ENCODE measurements at regions not wholly inside any gene's neighbourhood (a gene's known extent, or its start where the extent isn't known, plus 50 kb on each side); places are given as distances from the start of the nearest gene placed in this dataset.

DNA sequence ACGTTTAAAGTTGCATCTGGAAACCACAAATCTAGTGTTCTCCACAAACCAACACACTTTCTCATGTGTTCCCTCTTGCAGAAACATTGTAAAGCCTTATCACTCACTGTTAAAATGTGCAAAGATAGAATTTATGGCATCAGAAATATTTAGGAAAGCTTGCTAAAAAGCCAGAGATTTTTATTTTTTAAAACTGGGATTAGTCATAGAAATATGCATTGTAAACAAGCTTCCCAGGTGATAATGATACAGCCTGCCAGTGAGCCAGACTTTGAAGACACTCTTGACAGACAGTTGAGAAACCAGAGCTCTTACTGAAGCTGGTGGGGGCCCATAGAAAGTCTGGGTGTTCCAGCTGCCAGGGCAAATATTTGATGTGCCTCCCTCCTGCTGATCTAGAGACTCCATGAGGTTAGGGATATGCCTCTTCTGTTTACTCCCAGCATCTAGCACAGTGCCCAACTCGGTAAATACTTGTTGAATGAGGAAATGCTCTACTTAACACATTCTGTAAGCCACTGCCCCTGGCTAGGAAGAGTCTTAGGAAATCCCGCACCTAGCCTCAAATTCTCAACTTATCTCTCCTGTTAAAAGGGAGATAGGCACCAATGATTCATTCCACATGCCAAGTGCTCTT lies 179.0 kb upstream of the RASGEF1B start:
- no peak overlapping the region for H3K14ac ChIP-seq (ENCODE audit: low read length in 2 of 2)
- no peak overlapping the region for H2AFZ ChIP-seq (ENCODE audit: low read depth, low read length)
- H3K4me2 ChIP-seq (ENCODE audit: low read length, poor library complexity, severe bottlenecking): no peak overlapping the region
- no peak overlapping the region for H2AK5ac ChIP-seq (ENCODE audit: low read length, severe bottlenecking)
- no peak overlapping the region for H2BK120ac ChIP-seq (ENCODE audit: low read depth, low read length)
- no peaks in the 10 kb centered on the region for H3K9me3 ChIP-seq (ENCODE audit: control insufficient read depth, low read length)
- WGBS: 55% methylated on average over 3 of the region's 3 CpGs
- no peak overlapping the region for H3K4me3 ChIP-seq (ENCODE audit: insufficient read depth in 1 of 2, low read depth in 1 of 2, low read length in 2 of 2)
- H3K79me1 ChIP-seq (replicated peaks; ENCODE audit: low read length, poor library complexity, severe bottlenecking): no peaks in the 10 kb centered on the region
- H3K4ac ChIP-seq (ENCODE audit: low read depth in 1 of 2, low read length in 2 of 2): no peak overlapping the region
- peaks cover 2% of the 10 kb centered on the region for H3K4me1 ChIP-seq (ENCODE audit: control insufficient read depth, insufficient read depth, low read depth, low read length)
- no peaks in the 10 kb centered on the region for H3K36me3 ChIP-seq (ENCODE audit: control insufficient read depth in 1 of 2, insufficient read depth in 2 of 2, low read depth in 1 of 2, low read length in 2 of 2)
- no peak overlapping the region for H3K18ac ChIP-seq (ENCODE audit: low read depth in 1 of 2, low read length in 2 of 2)
- DNase-seq: no peak
- H2BK5ac ChIP-seq (ENCODE audit: low read depth, low read length, poor library complexity, severe bottlenecking): no peak overlapping the region
- H3K27me3 ChIP-seq (ENCODE audit: control insufficient read depth in 1 of 2, insufficient read depth in 1 of 2, low read length in 2 of 2): peaks cover 0 to 19% of the 10 kb centered on the region in 2 experiments
- no peak overlapping the region for H3K9ac ChIP-seq (ENCODE audit: low read length)
- H3K23ac ChIP-seq (ENCODE audit: low read length in 2 of 2): no peak overlapping the region
- H2BK12ac ChIP-seq (ENCODE audit: low read length in 2 of 2): no peak overlapping the region
- no peak overlapping the region for H2BK15ac ChIP-seq (ENCODE audit: low read depth, poor library complexity, severe bottlenecking)
- H3K27ac ChIP-seq (ENCODE audit: low read length, poor library complexity, severe bottlenecking): no peak overlapping the region
- no peak overlapping the region for H4K8ac ChIP-seq (ENCODE audit: low read length)
- H4K91ac ChIP-seq (ENCODE audit: low read length): no peak overlapping the region

GRCh38 chr4:81648576-81649275 lies 177.0 kb upstream of the RASGEF1B start:
- H4K8ac ChIP-seq (ENCODE audit: low read length): no peak overlapping the region
- no peak overlapping the region for H3K4me2 ChIP-seq (ENCODE audit: low read length, poor library complexity, severe bottlenecking)
- peaks cover 4% of the 10 kb centered on the region for H3K9me3 ChIP-seq (ENCODE audit: control insufficient read depth, low read length)
- H2BK15ac ChIP-seq (ENCODE audit: low read depth, poor library complexity, severe bottlenecking): no peak overlapping the region
- no peak overlapping the region for H3K23ac ChIP-seq (ENCODE audit: low read length in 2 of 2)
- no peak for DNase-seq
- WGBS: 68% methylated on average over 3 of the region's 4 CpGs
- no peak overlapping the region for H3K4me3 ChIP-seq (ENCODE audit: insufficient read depth in 1 of 2, low read depth in 1 of 2, low read length in 2 of 2)
- no peak overlapping the region for H2AFZ ChIP-seq (ENCODE audit: low read depth, low read length)
- H3K27ac ChIP-seq (ENCODE audit: low read length, poor library complexity, severe bottlenecking): peak overlapping the region; percentile 21
- no peak overlapping the region for H2BK5ac ChIP-seq (ENCODE audit: low read depth, low read length, poor library complexity, severe bottlenecking)
- no peak overlapping the region for H3K14ac ChIP-seq (ENCODE audit: low read length in 2 of 2)
- H2AK5ac ChIP-seq (ENCODE audit: low read length, severe bottlenecking): no peak overlapping the region
- H3K27me3 ChIP-seq (ENCODE audit: control insufficient read depth in 1 of 2, insufficient read depth in 1 of 2, low read length in 2 of 2): peaks cover 0 to 22% of the 10 kb centered on the region in 2 experiments
- H3K4ac ChIP-seq (ENCODE audit: low read depth in 1 of 2, low read length in 2 of 2): no peak overlapping the region
- H2BK12ac ChIP-seq (ENCODE audit: low read length in 2 of 2): no peak overlapping the region
- H3K36me3 ChIP-seq (ENCODE audit: control insufficient read depth in 1 of 2, insufficient read depth in 2 of 2, low read depth in 1 of 2, low read length in 2 of 2): no peaks in the 10 kb centered on the region
- H3K79me1 ChIP-seq (replicated peaks; ENCODE audit: low read length, poor library complexity, severe bottlenecking): no peaks in the 10 kb centered on the region
- no peak overlapping the region for H4K91ac ChIP-seq (ENCODE audit: low read length)
- H2BK120ac ChIP-seq (ENCODE audit: low read depth, low read length): no peak overlapping the region
- no peak overlapping the region for H3K18ac ChIP-seq (ENCODE audit: low read depth in 1 of 2, low read length in 2 of 2)
- H3K9ac ChIP-seq (ENCODE audit: low read length): no peak overlapping the region
- H3K4me1 ChIP-seq (ENCODE audit: control insufficient read depth, insufficient read depth, low read depth, low read length): peaks cover 2% of the 10 kb centered on the region

DNA sequence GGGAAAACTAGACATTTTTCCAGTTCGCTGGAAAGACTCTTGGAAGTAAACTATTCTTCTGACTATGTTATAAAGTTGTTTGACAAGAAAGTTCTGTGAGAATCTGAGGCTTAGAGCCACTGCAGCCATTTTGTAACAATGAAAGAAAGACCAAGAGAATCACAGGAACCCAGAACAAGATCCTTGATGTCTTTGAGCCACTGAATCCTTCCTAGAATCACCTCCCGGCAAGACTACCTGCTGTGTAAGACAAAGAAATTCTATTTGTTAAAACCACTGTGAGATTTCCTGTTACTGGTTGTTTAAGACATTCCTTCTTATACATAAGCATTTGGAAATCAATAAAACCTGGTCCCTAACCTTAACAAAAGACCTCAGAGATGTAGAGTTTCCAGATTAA lies 175.7 kb upstream of the RASGEF1B start:
- Histone ChIP-seq H3K4me1 (ENCODE audit: control insufficient read depth, insufficient read depth, low read depth, low read length) (peaks cover 2% of the 10 kb centered on the region), H2BK15ac (ENCODE audit: low read depth, poor library complexity, severe bottlenecking) (no peak overlapping the region), H4K8ac (ENCODE audit: low read length) (no peak overlapping the region), H3K14ac (ENCODE audit: low read length in 2 of 2) (no peak overlapping the region), H2BK120ac (ENCODE audit: low read depth, low read length) (no peak overlapping the region), H3K36me3 (ENCODE audit: control insufficient read depth in 1 of 2, insufficient read depth in 2 of 2, low read depth in 1 of 2, low read length in 2 of 2) (no peaks in the 10 kb centered on the region), H2AK5ac (ENCODE audit: low read length, severe bottlenecking) (no peak overlapping the region), H3K18ac (ENCODE audit: low read depth in 1 of 2, low read length in 2 of 2) (no peak overlapping the region), H4K91ac (ENCODE audit: low read length) (no peak overlapping the region), H2AFZ (ENCODE audit: low read depth, low read length) (no peak overlapping the region), H3K4ac (ENCODE audit: low read depth in 1 of 2, low read length in 2 of 2) (no peak overlapping the region), H3K27me3 (ENCODE audit: control insufficient read depth in 1 of 2, insufficient read depth in 1 of 2, low read length in 2 of 2) (peaks cover 0 to 21% of the 10 kb centered on the region in 2 experiments), H2BK5ac (ENCODE audit: low read depth, low read length, poor library complexity, severe bottlenecking) (no peak overlapping the region), H3K79me1 (replicated peaks; ENCODE audit: low read length, poor library complexity, severe bottlenecking) (no peaks in the 10 kb centered on the region), H3K4me3 (ENCODE audit: insufficient read depth in 1 of 2, low read depth in 1 of 2, low read length in 2 of 2) (no peak overlapping the region), H3K9ac (ENCODE audit: low read length) (no peak overlapping the region), H3K9me3 (ENCODE audit: control insufficient read depth, low read length) (peaks cover 4% of the 10 kb centered on the region), H3K23ac (ENCODE audit: low read length in 2 of 2) (no peak overlapping the region), H3K27ac (ENCODE audit: low read length, poor library complexity, severe bottlenecking) (no peak overlapping the region), H3K4me2 (ENCODE audit: low read length, poor library complexity, severe bottlenecking) (no peak overlapping the region), H2BK12ac (ENCODE audit: low read length in 2 of 2) (no peak overlapping the region)
- no CpG with 5 or more reads among the region's 2 CpGs for WGBS
- no peak for DNase-seq

- H2AK5ac ChIP-seq (ENCODE audit: low read length, severe bottlenecking): no peak overlapping the region
- no peak overlapping the region for H2BK5ac ChIP-seq (ENCODE audit: low read depth, low read length, poor library complexity, severe bottlenecking)
- peaks cover 4% of the 10 kb centered on the region for H3K9me3 ChIP-seq (ENCODE audit: control insufficient read depth, low read length)
- no peak overlapping the region for H3K4ac ChIP-seq (ENCODE audit: low read depth in 1 of 2, low read length in 2 of 2)
- H4K91ac ChIP-seq (ENCODE audit: low read length): no peak overlapping the region
- peaks cover 0 to 29% of the 10 kb centered on the region in 2 experiments for H3K27me3 ChIP-seq (ENCODE audit: control insufficient read depth in 1 of 2, insufficient read depth in 1 of 2, low read length in 2 of 2)
- H2AFZ ChIP-seq (ENCODE audit: low read depth, low read length): no peak overlapping the region
- no peak overlapping the region for H2BK120ac ChIP-seq (ENCODE audit: low read depth, low read length)
- WGBS: 77% methylated on average over 3 of the region's 3 CpGs
- no peaks in the 10 kb centered on the region for H3K36me3 ChIP-seq (ENCODE audit: control insufficient read depth in 1 of 2, insufficient read depth in 2 of 2, low read depth in 1 of 2, low read length in 2 of 2)
- H4K8ac ChIP-seq (ENCODE audit: low read length): no peak overlapping the region
- H3K4me2 ChIP-seq (ENCODE audit: low read length, poor library complexity, severe bottlenecking): no peak overlapping the region
- H3K4me1 ChIP-seq (ENCODE audit: control insufficient read depth, insufficient read depth, low read depth, low read length): no peaks in the 10 kb centered on the region
- H3K79me1 ChIP-seq (replicated peaks; ENCODE audit: low read length, poor library complexity, severe bottlenecking): no peaks in the 10 kb centered on the region
- H3K9ac ChIP-seq (ENCODE audit: low read length): no peak overlapping the region
- H2BK12ac ChIP-seq (ENCODE audit: low read length in 2 of 2): no peak overlapping the region
- no peak for DNase-seq
- no peak overlapping the region for H2BK15ac ChIP-seq (ENCODE audit: low read depth, poor library complexity, severe bottlenecking)
- no peak overlapping the region for H3K4me3 ChIP-seq (ENCODE audit: insufficient read depth in 1 of 2, low read depth in 1 of 2, low read length in 2 of 2)
- no peak overlapping the region for H3K14ac ChIP-seq (ENCODE audit: low read length in 2 of 2)
- no peak overlapping the region for H3K23ac ChIP-seq (ENCODE audit: low read length in 2 of 2)
- H3K27ac ChIP-seq (ENCODE audit: low read length, poor library complexity, severe bottlenecking): no peak overlapping the region
- H3K18ac ChIP-seq (ENCODE audit: low read depth in 1 of 2, low read length in 2 of 2): no peak overlapping the region
Measured at GRCh38 chr4:81642543-81642942, 170.8 kb upstream of the RASGEF1B start.

Data from mesenchymal stem cell (in vitro differentiated cells and primary cell).